ENCODE measurements at regions not wholly inside any gene's neighbourhood (a gene's known extent, or its start where the extent isn't known, plus 50 kb on each side); places are given as distances from the start of the nearest gene placed in this dataset.
"Not testable (repeated sequence)": the region's sequence is repeated elsewhere in the genome, so short reads cannot be mapped to it uniquely, and the experiment has no call there.

- TF ChIP-seq EZH2 (IDR thresholded peaks at IDR 0.05; ENCODE audit: insufficient read depth, poor library complexity, severe bottlenecking) (no peak), EZH2phosphoT487 (IDR thresholded peaks at IDR 0.05; ENCODE audit: insufficient read depth, low read depth) (no peak)
- H3K9me2 ChIP-seq (ENCODE audit: insufficient read depth) = no peaks in the 10 kb centered on the region
- H3K4me1 ChIP-seq (ENCODE audit: insufficient read depth) = no peaks in the 10 kb centered on the region
- no peaks in the 10 kb centered on the region for H3K79me2 ChIP-seq (ENCODE audit: insufficient read depth)
- no peaks in the 10 kb centered on the region for H3K9me3 ChIP-seq (ENCODE audit: low read depth)
- no peak overlapping the region for H3K4me2 ChIP-seq (ENCODE audit: unreplicated experiment)
- H3F3A ChIP-seq (ENCODE audit: insufficient read depth) = no peaks in the 10 kb centered on the region
- no peak overlapping the region for H2AFZ ChIP-seq
- no peak overlapping the region for H3K27ac ChIP-seq
- DNase-seq = no peak
- in situ Hi-C loops (cut with MboI) = no loop called here
- no peak overlapping the region for H3K4me3 ChIP-seq
- 50 to 73% methylated on average over 1 of the region's 1 CpG for WGBS, 2 experiments (ENCODE audit: low coverage in 1 of 2, low lambda C conversion rate in 2 of 2, missing lambda C conversion rate in 2 of 2)
- H4K20me1 ChIP-seq (ENCODE audit: insufficient read depth) = no peaks in the 10 kb centered on the region
- H3K9ac ChIP-seq = no peak overlapping the region
- H3K27me3 ChIP-seq (replicated peaks; ENCODE audit: insufficient read depth) = peaks cover 5% of the 10 kb centered on the region; the same call in 1 of the 2 replicates
- no peaks in the 10 kb centered on the region for H3K36me3 ChIP-seq (ENCODE audit: low read depth)
Measured at GRCh38 chr4:84150177-84150576, 348.9 kb downstream of the NKX6-1 start.

GRCh38 chr4:84147831-84148230 lies 351.3 kb downstream of the NKX6-1 start:
- H3K9me3 ChIP-seq (ENCODE audit: low read depth) = no peaks in the 10 kb centered on the region
- DNase-seq = no peak
- 38 to 49% methylated on average over 3 of the region's 3 CpGs for WGBS, 2 experiments (ENCODE audit: low coverage in 1 of 2, low lambda C conversion rate in 2 of 2, missing lambda C conversion rate in 2 of 2)
- no peaks in the 10 kb centered on the region for H3K36me3 ChIP-seq (ENCODE audit: low read depth)
- no peaks in the 10 kb centered on the region for H3K27me3 ChIP-seq (replicated peaks; ENCODE audit: insufficient read depth)
- H3K9ac ChIP-seq = no peak overlapping the region
- TF ChIP-seq EZH2 (IDR thresholded peaks at IDR 0.05; ENCODE audit: insufficient read depth, poor library complexity, severe bottlenecking) = no peak
- TF ChIP-seq EZH2phosphoT487 (IDR thresholded peaks at IDR 0.05; ENCODE audit: insufficient read depth, low read depth) = no peak
- no peak overlapping the region for H3K27ac ChIP-seq
- H2AFZ ChIP-seq = no peak overlapping the region
- in situ Hi-C loops (cut with MboI) = no loop called here
- no peak overlapping the region for H3K4me2 ChIP-seq (ENCODE audit: unreplicated experiment)
- no peak overlapping the region for H3K4me3 ChIP-seq
- H3K79me2 ChIP-seq (ENCODE audit: insufficient read depth) = no peaks in the 10 kb centered on the region
- no peaks in the 10 kb centered on the region for H3F3A ChIP-seq (ENCODE audit: insufficient read depth)
- no peaks in the 10 kb centered on the region for H3K9me2 ChIP-seq (ENCODE audit: insufficient read depth)
- no peaks in the 10 kb centered on the region for H3K4me1 ChIP-seq (ENCODE audit: insufficient read depth)
- H4K20me1 ChIP-seq (ENCODE audit: insufficient read depth) = no peaks in the 10 kb centered on the region

GRCh38 chr4:84146300-84146959 lies 352.7 kb downstream of the NKX6-1 start:
- WGBS, 2 experiments (ENCODE audit: low coverage in 1 of 2, low lambda C conversion rate in 2 of 2, missing lambda C conversion rate in 2 of 2) = 15 to 17% methylated on average over 3 of the region's 3 CpGs
- in situ Hi-C loops (cut with MboI) = no loop called here
- H3K36me3 ChIP-seq (ENCODE audit: low read depth) = no peaks in the 10 kb centered on the region
- no peaks in the 10 kb centered on the region for H3K4me1 ChIP-seq (ENCODE audit: insufficient read depth)
- no peaks in the 10 kb centered on the region for H4K20me1 ChIP-seq (ENCODE audit: insufficient read depth)
- DNase-seq = no peak
- no peaks in the 10 kb centered on the region for H3K27me3 ChIP-seq (replicated peaks; ENCODE audit: insufficient read depth)
- H3K9me2 ChIP-seq (ENCODE audit: insufficient read depth) = no peaks in the 10 kb centered on the region
- no peak overlapping the region for H3K4me2 ChIP-seq (ENCODE audit: unreplicated experiment)
- no peak for TF ChIP-seq EZH2phosphoT487 (IDR thresholded peaks at IDR 0.05; ENCODE audit: insufficient read depth, low read depth)
- TF ChIP-seq EZH2 (IDR thresholded peaks at IDR 0.05; ENCODE audit: insufficient read depth, poor library complexity, severe bottlenecking) = no peak
- no peaks in the 10 kb centered on the region for H3K79me2 ChIP-seq (ENCODE audit: insufficient read depth)
- no peak overlapping the region for H2AFZ ChIP-seq
- H3K9ac ChIP-seq = no peak overlapping the region
- no peak overlapping the region for H3K4me3 ChIP-seq
- no peaks in the 10 kb centered on the region for H3K9me3 ChIP-seq (ENCODE audit: low read depth)
- no peak overlapping the region for H3K27ac ChIP-seq
- H3F3A ChIP-seq (ENCODE audit: insufficient read depth) = no peaks in the 10 kb centered on the region

- Histone ChIP-seq H3K9me2 (ENCODE audit: insufficient read depth) (no peaks in the 10 kb centered on the region), H3K4me2 (ENCODE audit: unreplicated experiment) (no peak overlapping the region)
- no peak for DNase-seq
Measured at GRCh38 chr4:84145176-84145575, 353.9 kb downstream of the NKX6-1 start.

GRCh38 chr4:84126911-84127310 lies 372.2 kb downstream of the NKX6-1 start:
- H3K4me2 ChIP-seq (ENCODE audit: unreplicated experiment); H4K20me1 ChIP-seq (ENCODE audit: insufficient read depth); H2AFZ ChIP-seq; DNase-seq; in situ Hi-C loops (cut with MboI); H3K9ac ChIP-seq; H3K27me3 ChIP-seq (replicated peaks; ENCODE audit: insufficient read depth); H3K36me3 ChIP-seq (ENCODE audit: low read depth); H3K4me3 ChIP-seq; H3K4me1 ChIP-seq (ENCODE audit: insufficient read depth); H3F3A ChIP-seq (ENCODE audit: insufficient read depth); H3K79me2 ChIP-seq (ENCODE audit: insufficient read depth); H3K9me2 ChIP-seq (ENCODE audit: insufficient read depth); H3K9me3 ChIP-seq (ENCODE audit: low read depth); H3K27ac ChIP-seq: not testable (repeated sequence)
- WGBS, 2 experiments (ENCODE audit: low coverage in 1 of 2, low lambda C conversion rate in 2 of 2, missing lambda C conversion rate in 2 of 2) = 55 to 59% methylated on average over 18 to 20 of the region's 20 CpGs

More at GRCh38 chr4:84145176-84145575, 353.9 kb downstream of the NKX6-1 start:
- Histone ChIP-seq H4K20me1 (ENCODE audit: insufficient read depth) (no peaks in the 10 kb centered on the region), H3K4me1 (ENCODE audit: insufficient read depth) (no peaks in the 10 kb centered on the region), H3K79me2 (ENCODE audit: insufficient read depth) (no peaks in the 10 kb centered on the region), H3K9me3 (ENCODE audit: low read depth) (no peaks in the 10 kb centered on the region), H3K36me3 (ENCODE audit: low read depth) (no peaks in the 10 kb centered on the region), H2AFZ (no peak overlapping the region), H3K9ac (no peak overlapping the region), H3K27me3 (replicated peaks; ENCODE audit: insufficient read depth) (no peaks in the 10 kb centered on the region), H3K4me3 (no peak overlapping the region), H3F3A (ENCODE audit: insufficient read depth) (no peaks in the 10 kb centered on the region), H3K27ac (no peak overlapping the region)
- TF ChIP-seq EZH2phosphoT487 (IDR thresholded peaks at IDR 0.05; ENCODE audit: insufficient read depth, low read depth) (no peak), EZH2 (IDR thresholded peaks at IDR 0.05; ENCODE audit: insufficient read depth, poor library complexity, severe bottlenecking) (no peak)
- 3 to 4% methylated on average over 3 of the region's 3 CpGs for WGBS, 2 experiments (ENCODE audit: low coverage in 1 of 2, low lambda C conversion rate in 2 of 2, missing lambda C conversion rate in 2 of 2)
- in situ Hi-C loops (cut with MboI) = no loop called here
